Spleen (tissue), 7 donors: ENCODE measurements at regions not wholly inside any gene's neighbourhood (a gene's known extent, or its start where the extent isn't known, plus 50 kb on each side); places are given as distances from the start of the nearest gene placed in this dataset.

ENCODE experiments used
- CTCF ChIP-seq, 11 experiments: fragments of 200-600 bp in 7 of 11; fragments of 450-650 bp in 4 of 11; sonication (generic) in 4 of 11; IDR thresholded peaks in 8 of 11; conservative IDR thresholded peaks in 3 of 11; 1 replicate in 7 of 11; 2 replicates in 4 of 11; pipeline versions ENCODE4 v1.4.0 to v1.8.0; 2016 to 2021; ENCODE audit warnings: antibody characterized with exemption in 11 of 11, inconsistent platforms in 4 of 11, mild to moderate bottlenecking in 1 of 11
- POLR2AphosphoS5 ChIP-seq, 3 donors: sonication (generic); formaldehyde crosslinking; IDR thresholded peaks; one replicate each; pipeline ENCODE4 v1.5.1; 2017; ENCODE audit warnings: antibody characterized with exemption in 3 of 3
- donor health status: DM: no; HTN: no; CAD: no; lungs with moderate emphysema.
- donor health status: DM: no; HTN: no; CAD: no.
- donor health status: DM: no; HTN: no; CAD: no.

DNA sequence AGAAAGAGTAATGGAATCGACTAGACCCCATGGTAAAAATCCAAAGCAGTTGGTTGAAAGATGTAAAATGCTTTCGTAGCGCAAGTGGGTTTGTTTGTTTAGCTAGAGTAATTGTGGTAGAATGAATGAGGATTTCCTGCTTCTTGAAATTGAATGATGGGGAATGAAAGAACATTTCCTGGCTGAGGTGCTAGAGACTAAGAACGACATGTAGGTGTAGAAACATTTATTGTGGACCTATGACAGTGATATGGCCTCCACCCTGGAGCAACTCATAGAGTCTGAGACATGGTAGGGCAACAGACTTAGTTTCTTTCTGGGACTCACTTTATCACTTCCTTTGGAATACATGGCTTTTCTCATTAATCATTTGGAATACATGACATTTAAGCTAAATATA is 467.6 kb upstream of the CFAP20DC start:
- TF ChIP-seq CTCF (IDR thresholded peaks at IDR 0.05 in 8 of 11, conservative IDR thresholded peaks at IDR 0.05 in 3 of 11) (no peak), POLR2AphosphoS5 (IDR thresholded peaks at IDR 0.05) (no peak)
